ENCODE measurements at regions not wholly inside any gene's neighbourhood (a gene's known extent, or its start where the extent isn't known, plus 50 kb on each side); places are given as distances from the start of the nearest gene placed in this dataset.

DNA sequence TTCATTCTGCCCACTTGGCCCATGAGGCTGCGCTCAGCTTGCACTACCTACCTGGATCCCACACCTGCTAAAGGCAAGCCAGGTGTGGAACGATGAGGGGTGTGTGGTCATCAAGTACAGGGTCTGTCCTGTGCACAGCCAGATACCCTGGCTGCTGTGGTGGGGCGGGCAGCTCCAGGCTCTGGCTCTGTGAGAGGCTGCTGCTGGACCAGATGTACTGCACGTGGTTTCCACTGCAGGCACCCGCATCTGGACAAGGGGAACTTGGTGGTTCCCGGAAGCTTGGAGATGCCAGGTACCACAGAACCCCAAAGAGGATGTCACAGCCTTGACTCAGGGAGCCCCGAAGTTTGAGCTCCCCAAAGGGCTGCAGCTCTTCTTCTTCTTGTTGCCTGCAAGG, 68.1 kb upstream of the ZNF804A start:
- TF ChIP-seq, protein P1, sequence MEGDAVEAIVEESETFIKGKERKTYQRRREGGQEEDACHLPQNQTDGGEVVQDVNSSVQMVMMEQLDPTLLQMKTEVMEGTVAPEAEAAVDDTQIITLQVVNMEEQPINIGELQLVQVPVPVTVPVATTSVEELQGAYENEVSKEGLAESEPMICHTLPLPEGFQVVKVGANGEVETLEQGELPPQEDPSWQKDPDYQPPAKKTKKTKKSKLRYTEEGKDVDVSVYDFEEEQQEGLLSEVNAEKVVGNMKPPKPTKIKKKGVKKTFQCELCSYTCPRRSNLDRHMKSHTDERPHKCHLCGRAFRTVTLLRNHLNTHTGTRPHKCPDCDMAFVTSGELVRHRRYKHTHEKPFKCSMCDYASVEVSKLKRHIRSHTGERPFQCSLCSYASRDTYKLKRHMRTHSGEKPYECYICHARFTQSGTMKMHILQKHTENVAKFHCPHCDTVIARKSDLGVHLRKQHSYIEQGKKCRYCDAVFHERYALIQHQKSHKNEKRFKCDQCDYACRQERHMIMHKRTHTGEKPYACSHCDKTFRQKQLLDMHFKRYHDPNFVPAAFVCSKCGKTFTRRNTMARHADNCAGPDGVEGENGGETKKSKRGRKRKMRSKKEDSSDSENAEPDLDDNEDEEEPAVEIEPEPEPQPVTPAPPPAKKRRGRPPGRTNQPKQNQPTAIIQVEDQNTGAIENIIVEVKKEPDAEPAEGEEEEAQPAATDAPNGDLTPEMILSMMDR (IDR thresholded peaks at IDR 0.05; ENCODE audit: extremely low read depth in 1 of 2, insufficient read depth in 1 of 2, low read depth in 1 of 2, low read length in 2 of 2), result no peak
- TF ChIP-seq POLR2A (IDR thresholded peaks at IDR 0.05; ENCODE audit: low read depth, low read length), result no peak
- TF ChIP-seq, protein P2, sequence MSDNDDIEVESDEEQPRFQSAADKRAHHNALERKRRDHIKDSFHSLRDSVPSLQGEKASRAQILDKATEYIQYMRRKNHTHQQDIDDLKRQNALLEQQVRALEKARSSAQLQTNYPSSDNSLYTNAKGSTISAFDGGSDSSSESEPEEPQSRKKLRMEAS (IDR thresholded peaks at IDR 0.05; ENCODE audit: insufficient read depth, insufficient read length), result no peak
- TF ChIP-seq POLR2AphosphoS5 (IDR thresholded peaks at IDR 0.05; ENCODE audit: insufficient read depth, low read depth, low read length), result no peak
- TF ChIP-seq JUN (IDR thresholded peaks at IDR 0.05; ENCODE audit: borderline replicate concordance, insufficient read depth, insufficient read length, low read depth), result no peak
- TF ChIP-seq EZH2 (IDR thresholded peaks at IDR 0.05; ENCODE audit: borderline replicate concordance, low read depth, low read length, severe bottlenecking), result no peak
- TF ChIP-seq GATA2 (IDR thresholded peaks at IDR 0.05; ENCODE audit: insufficient read depth, insufficient read length, low read depth, low read length), result no peak
- no peak for TF ChIP-seq MYC (IDR thresholded peaks at IDR 0.05; ENCODE audit: low read depth, low read length)

Measured in endothelial cell of umbilical vein (primary cell).